Sigmoid colon (tissue), 6 donors: ENCODE measurements at regions not wholly inside any gene's neighbourhood (a gene's known extent, or its start where the extent isn't known, plus 50 kb on each side); places are given as distances from the start of the nearest gene placed in this dataset.

Experiments used
- DNase-seq: peaks from one replicate; pipeline ENCODE4 v3.0.0-alpha.2; 2019
- H3K27ac ChIP-seq, 4 donors: fragments of 200-600 bp; sonication (generic); one replicate each; pipeline ENCODE4 v1.5.1; 2016 to 2019; ENCODE audit warnings: mild to moderate bottlenecking in 1 of 4
- H3K27me3 ChIP-seq, 3 donors: fragments of 200-600 bp; sonication (generic); one replicate each; pipeline ENCODE4 v1.5.1; 2019; ENCODE audit warnings: mild to moderate bottlenecking in 1 of 3
- H3K36me3 ChIP-seq, 4 donors: fragments of 200-600 bp; sonication (generic); one replicate each; pipeline ENCODE4 v1.5.1; 2016 to 2019
- H3K4me1 ChIP-seq, 4 donors: fragments of 200-600 bp; sonication (generic); one replicate each; pipeline ENCODE4 v1.5.1; 2017 to 2019
- H3K4me3 ChIP-seq, 4 donors: fragments of 200-600 bp; sonication (generic); one replicate each; pipeline ENCODE4 v1.5.1; 2017 to 2019; ENCODE audit warnings: mild to moderate bottlenecking in 2 of 4, moderate library complexity in 1 of 4
- H3K9me3 ChIP-seq, 4 donors: fragments of 200-600 bp in 3 of 4; sonication (generic) in 3 of 4; one replicate each; pipeline versions ENCODE4 v1.5.1 to v1.6.1; 2013 to 2019
- EP300 ChIP-seq, 4 donors: sonication (generic); formaldehyde crosslinking; IDR thresholded peaks; one replicate each; pipeline ENCODE4 v1.6.1; 2017; ENCODE audit warnings: antibody characterized with exemption in 4 of 4
- POLR2A ChIP-seq, 2 donors: fragments of 450-650 bp; IDR thresholded peaks; one replicate each; pipeline ENCODE4 v1.6.1; 2016; ENCODE audit warnings: antibody characterized with exemption in 2 of 2, mild to moderate bottlenecking in 2 of 2, moderate library complexity in 2 of 2
- POLR2AphosphoS5 ChIP-seq, 4 donors: sonication (generic); formaldehyde crosslinking; IDR thresholded peaks; one replicate each; pipeline ENCODE4 v1.6.1; 2017; ENCODE audit warnings: antibody characterized with exemption in 4 of 4
- WGBS, 2 donors: extraction: QIAGEN DNeasy Blood & Tissue Kit; methylation state at CpG; one replicate each; pipeline ENCODE4 v1.1.7; 2013; 5-methylcytosine and 5-hydroxymethylcytosine counted together
- intact Hi-C: fragments of 100-400 bp; cut with DNase I; formaldehyde crosslinking; loops from one replicate; pipeline ENCODE4 v1.15.1; 2023
- TF ChIP-seq, protein P1 (sequence below), 4 experiments: fragments of 450-650 bp in 3 of 4; fragments of 200-600 bp in 1 of 4; IDR thresholded peaks; one replicate each; pipeline ENCODE4 v1.5.1; 2016 to 2019; ENCODE audit warnings: antibody characterized with exemption in 4 of 4, mild to moderate bottlenecking in 3 of 4, moderate library complexity in 2 of 4
- donor health status: healthy with polysubstance abuse.
- donor health status: healthy.

DNA sequence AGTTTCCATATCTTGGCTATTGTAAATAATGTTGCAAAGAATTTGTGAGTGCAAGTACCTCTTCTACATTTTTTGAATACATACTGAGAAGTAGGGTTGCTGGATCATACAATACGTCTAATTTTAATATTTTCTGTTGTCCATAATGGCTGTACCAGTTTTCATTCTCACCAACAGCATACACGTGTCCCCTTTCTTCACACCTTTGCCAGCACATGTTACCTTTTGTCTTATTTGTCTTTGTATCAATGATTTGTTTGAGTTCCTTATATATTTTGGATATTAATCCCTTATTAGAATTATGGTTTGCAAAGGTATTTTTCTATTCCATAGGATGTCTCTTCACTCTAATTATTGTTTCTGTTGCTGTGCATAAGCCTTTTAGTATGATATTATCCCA is 904.3 kb downstream of the METTL15 start:
- Histone ChIP-seq H3K4me1 (no peaks in the 10 kb centered on the region), H3K36me3 (no peaks in the 10 kb centered on the region), H3K27me3 (no peaks in the 10 kb centered on the region), H3K4me3 (no peak overlapping the region), H3K9me3 (no peaks in the 10 kb centered on the region), H3K27ac (no peak overlapping the region)
- TF ChIP-seq POLR2AphosphoS5 (IDR thresholded peaks at IDR 0.05) (no peak), POLR2A (IDR thresholded peaks at IDR 0.05) (no peak), EP300 (IDR thresholded peaks at IDR 0.05) (no peak)
- TF ChIP-seq, protein P1, sequence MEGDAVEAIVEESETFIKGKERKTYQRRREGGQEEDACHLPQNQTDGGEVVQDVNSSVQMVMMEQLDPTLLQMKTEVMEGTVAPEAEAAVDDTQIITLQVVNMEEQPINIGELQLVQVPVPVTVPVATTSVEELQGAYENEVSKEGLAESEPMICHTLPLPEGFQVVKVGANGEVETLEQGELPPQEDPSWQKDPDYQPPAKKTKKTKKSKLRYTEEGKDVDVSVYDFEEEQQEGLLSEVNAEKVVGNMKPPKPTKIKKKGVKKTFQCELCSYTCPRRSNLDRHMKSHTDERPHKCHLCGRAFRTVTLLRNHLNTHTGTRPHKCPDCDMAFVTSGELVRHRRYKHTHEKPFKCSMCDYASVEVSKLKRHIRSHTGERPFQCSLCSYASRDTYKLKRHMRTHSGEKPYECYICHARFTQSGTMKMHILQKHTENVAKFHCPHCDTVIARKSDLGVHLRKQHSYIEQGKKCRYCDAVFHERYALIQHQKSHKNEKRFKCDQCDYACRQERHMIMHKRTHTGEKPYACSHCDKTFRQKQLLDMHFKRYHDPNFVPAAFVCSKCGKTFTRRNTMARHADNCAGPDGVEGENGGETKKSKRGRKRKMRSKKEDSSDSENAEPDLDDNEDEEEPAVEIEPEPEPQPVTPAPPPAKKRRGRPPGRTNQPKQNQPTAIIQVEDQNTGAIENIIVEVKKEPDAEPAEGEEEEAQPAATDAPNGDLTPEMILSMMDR (IDR thresholded peaks at IDR 0.05), result no peak
- DNase-seq, result no peak
- WGBS, 2 donors, result 23 to 34% methylated on average over 2 of the region's 2 CpGs
- intact Hi-C loops, result no loop called here

DNA sequence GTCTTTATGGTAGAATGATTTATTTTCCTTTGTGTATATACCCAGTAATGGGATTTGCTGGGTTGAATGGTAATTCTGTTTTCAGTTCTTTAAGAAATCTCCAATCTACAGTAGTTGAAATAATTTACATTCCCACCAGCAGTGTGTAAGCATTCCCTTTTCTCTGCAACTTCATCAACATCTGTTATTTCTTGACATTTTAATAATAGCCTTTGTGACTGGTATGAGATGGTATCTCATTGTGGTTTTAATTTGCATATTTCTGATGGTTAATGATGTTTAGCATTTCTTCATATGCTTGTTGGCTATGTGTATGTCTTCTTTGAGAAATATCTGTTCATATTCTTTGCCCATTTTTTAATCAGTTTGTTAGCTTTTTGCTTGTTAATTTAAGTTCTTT is 901.2 kb downstream of the METTL15 start:
- TF ChIP-seq EP300 (IDR thresholded peaks at IDR 0.05), result no peak
- TF ChIP-seq POLR2AphosphoS5 (IDR thresholded peaks at IDR 0.05), result no peak
- TF ChIP-seq POLR2A (IDR thresholded peaks at IDR 0.05), result no peak
- TF ChIP-seq, protein P1 (IDR thresholded peaks at IDR 0.05), result no peak
- intact Hi-C loops, result no loop called here

GRCh38 chr11:29008481-29008880 is 900.3 kb downstream of the METTL15 start:
- H3K9me3 ChIP-seq, result no peaks in the 10 kb centered on the region
- H3K27ac ChIP-seq, result no peak overlapping the region
- no peak overlapping the region for H3K4me3 ChIP-seq
- H3K27me3 ChIP-seq, result no peaks in the 10 kb centered on the region
- no peaks in the 10 kb centered on the region for H3K36me3 ChIP-seq
- no peaks in the 10 kb centered on the region for H3K4me1 ChIP-seq
- DNase-seq, result no peak
- no peak for TF ChIP-seq POLR2A (IDR thresholded peaks at IDR 0.05)
- no peak for TF ChIP-seq EP300 (IDR thresholded peaks at IDR 0.05)
- no peak for TF ChIP-seq POLR2AphosphoS5 (IDR thresholded peaks at IDR 0.05)
- TF ChIP-seq, protein P1 (IDR thresholded peaks at IDR 0.05), result no peak
- intact Hi-C loops, result no loop called here

More for the DNA sequence above, 901.2 kb downstream of the METTL15 start:
- H3K27me3 ChIP-seq, result no peaks in the 10 kb centered on the region
- H3K27ac ChIP-seq, result no peak overlapping the region
- no peaks in the 10 kb centered on the region for H3K9me3 ChIP-seq
- H3K36me3 ChIP-seq, result no peaks in the 10 kb centered on the region
- no peak for DNase-seq
- no peaks in the 10 kb centered on the region for H3K4me1 ChIP-seq
- no peak overlapping the region for H3K4me3 ChIP-seq

- H3K4me3 ChIP-seq, result no peak overlapping the region
- 85 to 86% methylated on average over 3 of the region's 3 CpGs for WGBS, 2 donors
- H3K36me3 ChIP-seq, result no peaks in the 10 kb centered on the region
- H3K27ac ChIP-seq, result no peak overlapping the region
- H3K4me1 ChIP-seq, result no peaks in the 10 kb centered on the region
- DNase-seq, result no peak
- TF ChIP-seq POLR2A (IDR thresholded peaks at IDR 0.05) (no peak), POLR2AphosphoS5 (IDR thresholded peaks at IDR 0.05) (no peak), EP300 (IDR thresholded peaks at IDR 0.05) (no peak)
- TF ChIP-seq, protein P1 (IDR thresholded peaks at IDR 0.05), result no peak
- H3K27me3 ChIP-seq, result no peaks in the 10 kb centered on the region
- intact Hi-C loops, result no loop called here
- no peaks in the 10 kb centered on the region for H3K9me3 ChIP-seq
Measured at GRCh38 chr11:29006668-29007067, 898.5 kb downstream of the METTL15 start.

DNA sequence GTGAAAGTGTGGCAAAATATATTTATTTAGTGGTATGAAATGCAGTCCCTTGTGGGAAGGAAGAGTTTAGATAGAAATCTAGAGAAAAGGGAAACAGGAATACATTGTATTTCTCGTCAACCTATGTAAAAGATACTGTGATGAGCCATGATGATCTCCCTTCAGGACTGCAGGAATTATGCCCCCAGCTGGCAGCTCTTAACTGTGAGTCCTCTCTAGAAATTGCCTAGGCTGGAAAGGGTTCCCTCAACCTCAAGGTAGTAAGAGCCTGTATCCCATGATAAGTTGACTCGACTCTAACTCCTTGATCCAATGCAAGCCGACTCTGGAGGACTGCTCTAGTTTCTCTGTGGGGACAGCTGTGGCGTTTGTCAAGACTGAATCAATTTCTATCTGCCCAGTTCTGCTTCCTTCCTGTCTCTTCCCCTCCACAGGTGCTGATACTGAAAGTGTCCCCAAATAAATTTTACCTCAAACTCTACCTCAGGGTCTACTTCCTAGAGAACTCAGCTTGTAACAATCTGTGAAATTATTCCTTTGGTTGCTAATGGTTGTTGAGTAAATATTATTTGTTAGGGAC is 897.3 kb downstream of the METTL15 start:
- WGBS, 2 donors, result 75 to 88% methylated on average over 4 of the region's 4 CpGs
- H3K4me3 ChIP-seq, result no peak overlapping the region
- no peaks in the 10 kb centered on the region for H3K36me3 ChIP-seq
- intact Hi-C loops, result no loop called here
- TF ChIP-seq EP300 (IDR thresholded peaks at IDR 0.05) (no peak), POLR2A (IDR thresholded peaks at IDR 0.05) (no peak), POLR2AphosphoS5 (IDR thresholded peaks at IDR 0.05) (no peak)
- TF ChIP-seq, protein P1 (IDR thresholded peaks at IDR 0.05), result no peak
- no peaks in the 10 kb centered on the region for H3K27me3 ChIP-seq
- no peaks in the 10 kb centered on the region for H3K4me1 ChIP-seq
- no peaks in the 10 kb centered on the region for H3K9me3 ChIP-seq
- H3K27ac ChIP-seq, result no peak overlapping the region
- DNase-seq, result no peak
